OCI-LY3 (cell line): ENCODE measurements at regions not wholly inside any gene's neighbourhood (a gene's known extent, or its start where the extent isn't known, plus 50 kb on each side); places are given as distances from the start of the nearest gene placed in this dataset.

ENCODE experiments used
- H2AFZ ChIP-seq: fragments of 200-600, 300-600 bp; shearing (Covaris generic); 2 replicates; pipeline ENCODE4 v1.6.0; 2014; ENCODE audit warnings: antibody characterized with exemption, low read depth, low read length
- H3K27ac ChIP-seq: fragments of 200-600, 300-600 bp; sonication (generic); 2 replicates; pipeline ENCODE4 v1.5.1; 2014; ENCODE audit warnings: mild to moderate bottlenecking, low read length, moderate library complexity, mixed read lengths
- H3K27me3 ChIP-seq: fragments of 200-600, 300-600 bp; sonication (generic); 2 replicates; pipeline ENCODE4 v1.6.1; 2014; ENCODE audit warnings: low read depth, low read length, mixed read lengths
- H3K36me3 ChIP-seq: fragments of 200-600, 300-600 bp; sonication (generic); replicated peaks from 2 replicates; pipeline ENCODE3; 2014; ENCODE audit warnings: low read depth, low read length, mixed read lengths
- H3K4me1 ChIP-seq: fragments of 300-600, 200-600 bp; sonication (generic); 2 replicates; pipeline ENCODE4 v1.6.1; 2014; ENCODE audit warnings: low read length, mixed read lengths
- H3K4me2 ChIP-seq: fragments of 200-600, 300-600 bp; sonication (generic); 2 replicates; pipeline ENCODE4 v1.6.1; 2014; ENCODE audit warnings: low read length, mixed read lengths
- H3K4me3 ChIP-seq: fragments of 300-600, 200-600 bp; sonication (generic); 2 replicates; pipeline ENCODE4 v1.5.1; 2014; ENCODE audit warnings: antibody characterized with exemption, mild to moderate bottlenecking, low read length, moderate library complexity
- H3K79me2 ChIP-seq: fragments of 300-600, 200-600 bp; shearing (Covaris generic); 2 replicates; pipeline ENCODE4 v1.6.1; 2014; ENCODE audit warnings: mild to moderate bottlenecking, low read length, mixed read lengths
- H3K9ac ChIP-seq: fragments of 300-600, 200-600 bp; shearing (Covaris generic); 2 replicates; pipeline ENCODE4 v1.6.0; 2014; ENCODE audit warnings: mild to moderate bottlenecking, low read length, moderate library complexity
- H3K9me3 ChIP-seq: fragments of 200-600, 300-600 bp; shearing (Covaris generic); 2 replicates; pipeline ENCODE4 v1.6.1; 2014; ENCODE audit warnings: low read length, mixed read lengths; ENCODE audit not compliant: insufficient read depth
- H4K20me1 ChIP-seq: fragments of 200-600, 300-600 bp; sonication (generic); 2 replicates; pipeline ENCODE4 v1.6.1; 2016; ENCODE audit warnings: low read length, mixed read lengths; ENCODE audit not compliant: insufficient read depth
- EZH2phosphoT487 ChIP-seq: fragments of 200-600 bp; shearing (Covaris generic); IDR thresholded peaks from 2 replicates; pipeline ENCODE4 v1.6.1; 2018; ENCODE audit warnings: antibody characterized with exemption, mixed run types, low read depth
- TF ChIP-seq, protein P1 (sequence below): fragments of 200-600, 300-600 bp; sonication (generic); IDR thresholded peaks from 2 replicates; pipeline ENCODE4 v1.5.1; 2014; ENCODE audit warnings: antibody characterized with exemption, low read length, low read depth

DNA sequence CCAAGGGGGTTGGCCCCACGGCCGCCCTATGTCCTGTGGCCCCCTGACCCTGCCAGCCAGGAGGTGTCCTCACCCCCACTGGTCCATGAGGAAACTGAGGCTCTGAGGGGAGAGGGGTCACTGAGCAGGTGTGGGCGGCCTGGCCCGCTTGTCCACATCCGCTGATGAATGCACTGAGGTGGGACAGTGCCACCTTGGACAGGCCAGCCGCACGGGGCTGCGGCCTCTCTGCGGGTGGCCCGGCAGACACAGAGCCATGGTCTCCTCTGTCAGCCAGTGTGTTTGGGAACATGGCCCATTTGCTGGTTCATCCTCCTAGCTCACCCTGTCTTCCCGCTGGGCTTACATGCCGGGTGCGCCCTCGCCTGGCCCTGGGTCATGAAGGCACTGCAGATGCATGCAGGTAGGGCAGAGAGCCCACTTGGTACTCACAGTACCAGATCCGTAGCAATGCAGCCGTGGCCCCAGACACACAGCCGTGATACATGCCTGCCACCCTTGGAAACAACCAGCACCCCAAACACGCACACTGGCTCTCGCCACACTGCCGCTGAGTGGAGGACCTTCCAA lies 93.9 kb downstream of the ENGASE start:
- H3K4me2 ChIP-seq: no peak overlapping the region
- no peak overlapping the region for H3K4me3 ChIP-seq
- H3K27me3 ChIP-seq: peaks cover 3% of the 10 kb centered on the region
- no peaks in the 10 kb centered on the region for H3K9me3 ChIP-seq
- H3K9ac ChIP-seq: no peak overlapping the region
- no peaks in the 10 kb centered on the region for H3K79me2 ChIP-seq
- H3K4me1 ChIP-seq: no peaks in the 10 kb centered on the region
- no peak for TF ChIP-seq EZH2phosphoT487
- TF ChIP-seq, protein P1, sequence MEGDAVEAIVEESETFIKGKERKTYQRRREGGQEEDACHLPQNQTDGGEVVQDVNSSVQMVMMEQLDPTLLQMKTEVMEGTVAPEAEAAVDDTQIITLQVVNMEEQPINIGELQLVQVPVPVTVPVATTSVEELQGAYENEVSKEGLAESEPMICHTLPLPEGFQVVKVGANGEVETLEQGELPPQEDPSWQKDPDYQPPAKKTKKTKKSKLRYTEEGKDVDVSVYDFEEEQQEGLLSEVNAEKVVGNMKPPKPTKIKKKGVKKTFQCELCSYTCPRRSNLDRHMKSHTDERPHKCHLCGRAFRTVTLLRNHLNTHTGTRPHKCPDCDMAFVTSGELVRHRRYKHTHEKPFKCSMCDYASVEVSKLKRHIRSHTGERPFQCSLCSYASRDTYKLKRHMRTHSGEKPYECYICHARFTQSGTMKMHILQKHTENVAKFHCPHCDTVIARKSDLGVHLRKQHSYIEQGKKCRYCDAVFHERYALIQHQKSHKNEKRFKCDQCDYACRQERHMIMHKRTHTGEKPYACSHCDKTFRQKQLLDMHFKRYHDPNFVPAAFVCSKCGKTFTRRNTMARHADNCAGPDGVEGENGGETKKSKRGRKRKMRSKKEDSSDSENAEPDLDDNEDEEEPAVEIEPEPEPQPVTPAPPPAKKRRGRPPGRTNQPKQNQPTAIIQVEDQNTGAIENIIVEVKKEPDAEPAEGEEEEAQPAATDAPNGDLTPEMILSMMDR: no peak
- H3K27ac ChIP-seq: no peak overlapping the region
- H2AFZ ChIP-seq: no peak overlapping the region
- H3K36me3 ChIP-seq: no peaks in the 10 kb centered on the region
- no peaks in the 10 kb centered on the region for H4K20me1 ChIP-seq

DNA sequence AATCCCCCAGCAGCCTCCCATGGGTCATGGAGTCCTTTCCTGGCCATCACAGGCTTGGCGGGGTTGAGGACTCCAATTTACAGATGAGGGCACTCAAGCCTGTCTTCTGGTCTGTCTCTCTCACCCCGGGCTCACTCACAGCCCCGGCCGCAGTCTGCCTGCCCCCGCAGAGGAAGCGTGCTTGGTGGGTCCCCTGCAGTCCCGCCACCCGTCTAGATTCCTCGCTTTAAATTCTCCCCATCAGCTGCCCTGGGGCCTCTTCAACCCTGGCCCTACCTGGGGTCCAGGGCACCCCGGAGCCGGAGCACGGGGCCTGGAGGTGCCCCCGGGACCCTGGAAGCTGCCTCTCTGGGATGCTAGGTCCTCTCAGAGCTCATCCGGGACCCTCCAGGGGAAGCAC lies 92.9 kb downstream of the ENGASE start:
- no peak overlapping the region for H3K4me3 ChIP-seq
- no peak overlapping the region for H3K4me2 ChIP-seq
- H3K9ac ChIP-seq: no peak overlapping the region
- H3K36me3 ChIP-seq: no peaks in the 10 kb centered on the region
- no peak overlapping the region for H3K27ac ChIP-seq
- H4K20me1 ChIP-seq: no peaks in the 10 kb centered on the region
- H3K79me2 ChIP-seq: no peaks in the 10 kb centered on the region
- no peak for TF ChIP-seq EZH2phosphoT487
- TF ChIP-seq, protein P1: no peak
- no peaks in the 10 kb centered on the region for H3K9me3 ChIP-seq
- H3K4me1 ChIP-seq: no peaks in the 10 kb centered on the region
- H2AFZ ChIP-seq: no peak overlapping the region
- H3K27me3 ChIP-seq: peaks cover 3% of the 10 kb centered on the region

DNA sequence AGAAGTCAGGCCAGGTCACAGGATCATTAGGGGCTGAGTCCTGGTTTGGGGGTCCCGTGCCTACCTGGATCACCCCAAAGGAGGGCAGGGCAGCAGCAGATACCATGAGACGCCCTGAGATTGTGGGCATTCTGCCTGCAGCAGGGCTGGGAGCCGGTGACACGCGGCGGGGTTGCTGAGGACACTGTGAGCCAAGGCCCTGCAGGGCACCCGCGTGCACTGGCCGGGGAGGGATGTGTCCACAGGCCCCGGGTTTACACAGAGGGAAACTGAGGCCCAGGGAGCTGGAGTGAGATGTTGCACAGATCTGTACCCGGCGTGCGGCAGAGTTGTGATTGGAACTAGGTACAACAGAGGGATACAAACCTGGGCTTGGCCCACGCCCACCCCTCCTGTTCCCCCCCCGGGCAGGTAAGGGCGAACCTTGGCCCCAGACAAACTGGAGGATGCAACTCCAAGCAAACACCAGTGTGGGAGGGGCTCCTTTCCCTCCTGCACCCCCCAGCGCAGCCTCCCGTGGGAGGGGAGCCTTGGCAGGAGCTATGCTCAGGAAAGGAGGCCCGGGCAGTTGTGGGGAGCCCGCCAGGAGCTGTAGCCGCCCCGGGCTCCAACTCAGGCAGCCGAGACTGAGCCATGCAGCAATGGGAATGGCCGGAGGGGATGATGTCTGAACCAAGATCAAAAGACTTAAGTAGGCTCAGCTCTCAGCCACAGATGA lies 91.3 kb downstream of the ENGASE start:
- TF ChIP-seq, protein P1: no peak
- no peak for TF ChIP-seq EZH2phosphoT487
- no peak overlapping the region for H3K9ac ChIP-seq
- peaks cover 3% of the 10 kb centered on the region for H3K27me3 ChIP-seq
- no peak overlapping the region for H3K4me3 ChIP-seq
- no peaks in the 10 kb centered on the region for H3K79me2 ChIP-seq
- H3K27ac ChIP-seq: no peak overlapping the region
- H3K4me2 ChIP-seq: no peak overlapping the region
- H2AFZ ChIP-seq: no peak overlapping the region
- no peaks in the 10 kb centered on the region for H4K20me1 ChIP-seq
- H3K9me3 ChIP-seq: no peaks in the 10 kb centered on the region
- no peaks in the 10 kb centered on the region for H3K4me1 ChIP-seq
- no peaks in the 10 kb centered on the region for H3K36me3 ChIP-seq

DNA sequence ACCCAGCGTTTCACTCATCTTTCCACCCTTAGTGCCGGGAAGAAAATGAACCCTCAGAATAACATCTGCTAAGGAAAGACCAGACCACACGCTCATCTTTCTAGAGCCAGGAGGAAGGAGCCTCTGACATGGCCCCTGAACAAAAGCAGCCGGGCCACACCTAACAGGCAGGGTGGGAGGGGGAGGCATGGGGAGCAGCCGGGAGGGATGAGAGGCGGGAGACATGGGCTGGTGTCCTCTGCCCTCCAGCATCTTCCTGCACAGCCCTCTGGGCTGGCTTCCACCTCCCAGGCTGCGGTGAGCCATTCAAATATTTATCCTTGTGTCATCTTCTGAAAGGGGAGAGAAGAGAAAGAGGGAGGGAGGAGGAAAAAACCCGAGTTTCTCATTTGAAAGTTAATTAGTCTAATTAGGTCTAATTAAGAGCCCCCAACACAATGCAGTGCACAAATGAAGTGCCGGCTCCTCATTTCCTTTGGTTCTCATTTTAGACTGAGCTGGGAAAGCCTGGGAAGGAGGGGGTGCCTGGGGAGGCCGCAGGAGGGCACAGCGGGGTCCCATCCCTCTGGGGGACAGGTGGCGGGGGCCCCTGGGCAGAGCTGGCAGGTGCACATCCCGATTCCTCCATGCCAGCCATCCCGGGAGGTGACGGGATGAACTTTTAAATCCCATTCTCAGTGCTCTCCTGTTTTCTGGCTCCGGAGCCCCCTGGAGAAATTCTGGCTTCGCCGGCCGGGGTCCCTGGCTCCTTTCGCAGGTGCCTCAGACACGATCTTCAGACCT lies 90.5 kb downstream of the ENGASE start:
- no peak for TF ChIP-seq EZH2phosphoT487
- TF ChIP-seq, protein P1: no peak
- peaks cover 3% of the 10 kb centered on the region for H3K27me3 ChIP-seq
- H3K9ac ChIP-seq: no peak overlapping the region

More for the DNA sequence above, 90.5 kb downstream of the ENGASE start:
- H3K27ac ChIP-seq: no peak overlapping the region
- H2AFZ ChIP-seq: no peak overlapping the region
- H3K4me2 ChIP-seq: no peak overlapping the region
- no peaks in the 10 kb centered on the region for H3K36me3 ChIP-seq
- H4K20me1 ChIP-seq: no peaks in the 10 kb centered on the region
- H3K4me3 ChIP-seq: no peak overlapping the region
- no peaks in the 10 kb centered on the region for H3K9me3 ChIP-seq
- H3K79me2 ChIP-seq: no peaks in the 10 kb centered on the region
- H3K4me1 ChIP-seq: no peaks in the 10 kb centered on the region
